HEK293 (cell line): ENCODE measurements at regions not wholly inside any gene's neighbourhood (a gene's known extent, or its start where the extent isn't known, plus 50 kb on each side); places are given as distances from the start of the nearest gene placed in this dataset.

Source experiments
- CTCF ChIA-PET: fragments of 350-600 bp; formaldehyde crosslinking; extraction: SDS; loops from one replicate; lab custom pipeline; 2021; ENCODE audit warnings: antibody characterized with exemption; lab: Yijun Ruan, JAX
- POLR2A ChIA-PET: fragments of 300-600 bp; formaldehyde crosslinking; extraction: SDS; loops from one replicate; lab custom pipeline; 2020; ENCODE audit warnings: antibody characterized with exemption, inconsistent platforms; lab: Yijun Ruan, JAX
- H3K27ac ChIP-seq: fragments of 200-500 bp; sonication (Bioruptor generic); 2 replicates; pipeline ENCODE4 v1.5.1; 2014; ENCODE audit warnings: low read depth, low read length, control low read depth, inconsistent platforms; ENCODE audit errors: extremely low read depth
- H3K36me3 ChIP-seq, 2 experiments: fragments of 200-500 bp in 1 of 2; sonication (Bioruptor generic) in 1 of 2; 1 replicate in 1 of 2; 2 replicates in 1 of 2; pipeline ENCODE4 v1.5.1; 2014 to 2017; ENCODE audit warnings: inconsistent platforms in 2 of 2, low read length in 2 of 2; ENCODE audit not compliant: control insufficient read depth in 2 of 2, insufficient read depth in 1 of 2
- H3K4me1 ChIP-seq: fragments of 200-500 bp; sonication (Bioruptor generic); 2 replicates; pipeline ENCODE4 v1.5.1; 2014; ENCODE audit warnings: mild to moderate bottlenecking, low read length, inconsistent platforms; ENCODE audit not compliant: control insufficient read depth, insufficient read depth
- H3K4me3 ChIP-seq: 2 replicates; pipeline ENCODE4 v1.5.1; 2011; ENCODE audit warnings: low read depth, mild to moderate bottlenecking, control low read depth, low read length, moderate library complexity
- H3K9me3 ChIP-seq: fragments of 200-500 bp; sonication (Bioruptor generic); 2 replicates; pipeline ENCODE4 v1.5.1; 2014; ENCODE audit warnings: low read depth, low read length, inconsistent platforms; ENCODE audit not compliant: control insufficient read depth, insufficient read depth
- INSM2 ChIP-seq: fragments of 450-650 bp; formaldehyde crosslinking; IDR thresholded peaks from 2 replicates; pipeline ENCODE4 v1.5.1; 2016; ENCODE audit warnings: missing biosample characterization, missing genetic modification characterization
- PBX3 ChIP-seq: sonication (generic); formaldehyde crosslinking; IDR thresholded peaks from 2 replicates; pipeline ENCODE4 v1.8.1; 2022; ENCODE audit warnings: mild to moderate bottlenecking, moderate library complexity, missing genetic modification reagents
- ZFP37 ChIP-seq: fragments of 450-650 bp; formaldehyde crosslinking; IDR thresholded peaks from 2 replicates; pipeline ENCODE4 v1.5.1; 2016; ENCODE audit warnings: missing biosample characterization, missing genetic modification characterization
- ZIC2 ChIP-seq: fragments of 450-650 bp; formaldehyde crosslinking; IDR thresholded peaks from 2 replicates; pipeline ENCODE4 v1.5.1; 2016; ENCODE audit warnings: missing biosample characterization, missing genetic modification characterization
- ZNF148 ChIP-seq: fragments of 450-650 bp; formaldehyde crosslinking; IDR thresholded peaks from 2 replicates; pipeline ENCODE4 v1.5.0; 2017; ENCODE audit warnings: missing biosample characterization, missing genetic modification characterization, borderline replicate concordance
- ZNF184 ChIP-seq: fragments of 450-650 bp; IDR thresholded peaks from 2 replicates; pipeline ENCODE4 v1.5.1; 2018; ENCODE audit warnings: missing biosample characterization, mild to moderate bottlenecking, missing genetic modification characterization
- ZNF266 ChIP-seq: fragments of 450-650 bp; formaldehyde crosslinking; IDR thresholded peaks from 2 replicates; pipeline ENCODE4 v1.5.1; 2016; ENCODE audit warnings: missing biosample characterization, missing genetic modification characterization, low read depth
- ZNF280C ChIP-seq: fragments of 450-650 bp; formaldehyde crosslinking; IDR thresholded peaks from 2 replicates; pipeline ENCODE4 v1.5.1; 2016; ENCODE audit warnings: missing biosample characterization, missing genetic modification characterization
- ZNF335 ChIP-seq: fragments of 450-650 bp; formaldehyde crosslinking; conservative IDR thresholded peaks from 2 replicates; pipeline ENCODE4 v1.5.1; 2016; ENCODE audit warnings: missing biosample characterization, missing genetic modification characterization
- ZNF501 ChIP-seq: fragments of 450-650 bp; formaldehyde crosslinking; IDR thresholded peaks from 2 replicates; pipeline ENCODE4 v1.5.1; 2016; ENCODE audit warnings: missing biosample characterization, missing genetic modification characterization
- ZNF510 ChIP-seq: fragments of 450-650 bp; formaldehyde crosslinking; IDR thresholded peaks from 2 replicates; pipeline ENCODE4 v1.5.1; 2018; ENCODE audit warnings: mild to moderate bottlenecking, missing genetic modification characterization, missing biosample characterization; ENCODE audit not compliant: insufficient replicate concordance
- ZNF530 ChIP-seq: fragments of 450-650 bp; formaldehyde crosslinking; IDR thresholded peaks from 2 replicates; pipeline ENCODE4 v1.5.1; 2016; ENCODE audit warnings: low read depth, missing biosample characterization, missing genetic modification characterization
- ZNF658 ChIP-seq: fragments of 450-650 bp; formaldehyde crosslinking; IDR thresholded peaks from 2 replicates; pipeline ENCODE4; 2016; ENCODE audit warnings: missing biosample characterization, missing genetic modification characterization
- ZNF664 ChIP-seq: fragments of 450-650 bp; formaldehyde crosslinking; IDR thresholded peaks from 2 replicates; pipeline ENCODE4 v1.5.1; 2016; ENCODE audit warnings: missing biosample characterization, missing genetic modification characterization
- ZNF670 ChIP-seq: fragments of 450-650 bp; formaldehyde crosslinking; IDR thresholded peaks from 2 replicates; pipeline ENCODE4 v1.5.1; 2016; ENCODE audit warnings: missing biosample characterization, missing genetic modification characterization, low read depth
- ZNF747 ChIP-seq: fragments of 450-650 bp; formaldehyde crosslinking; IDR thresholded peaks from 2 replicates; pipeline ENCODE4 v1.5.1; 2016; ENCODE audit warnings: missing biosample characterization, missing genetic modification characterization
- ZNF791 ChIP-seq: fragments of 450-650 bp; formaldehyde crosslinking; IDR thresholded peaks from 2 replicates; pipeline ENCODE4 v1.5.1; 2016; ENCODE audit warnings: missing biosample characterization, missing genetic modification characterization

GRCh38 chr2:185466915-185467314, 271.7 kb upstream of the FSIP2 start (continued):
- no peak for TF ChIP-seq ZFP37

GRCh38 chr2:185471441-185471840, 267.2 kb upstream of the FSIP2 start:
- CTCF ChIA-PET = no interaction called here
- H3K9me3 ChIP-seq = no peaks in the 10 kb centered on the region

More at GRCh38 chr2:185471441-185471840, 267.2 kb upstream of the FSIP2 start:
- no peaks in the 10 kb centered on the region for H3K4me1 ChIP-seq
- TF ChIP-seq PBX3 (CRISPR knock-in tag) = no peak
- TF ChIP-seq ZIC2 = no peak
- no peak for TF ChIP-seq ZNF664
- TF ChIP-seq ZNF791 (tag by site-specific recombination) = no peak
- TF ChIP-seq ZNF658 (tag by site-specific recombination) = no peak
- TF ChIP-seq ZNF280C = no peak
- TF ChIP-seq ZNF184 (tag by site-specific recombination) = no peak
- TF ChIP-seq ZNF335 (tag by site-specific recombination) = no peak
- no peak for TF ChIP-seq ZNF530 (tag by site-specific recombination)
- TF ChIP-seq ZNF670 = no peak
- TF ChIP-seq INSM2 (tag by site-specific recombination) = no peak
- no peak for TF ChIP-seq ZNF510
- TF ChIP-seq ZNF747 (tag by site-specific recombination) = no peak
- no peak for TF ChIP-seq ZNF148
- no peak for TF ChIP-seq ZNF501
- no peak for TF ChIP-seq ZNF266 (tag by site-specific recombination)
- TF ChIP-seq, all 188 proteins: peak for 0
- POLR2A ChIA-PET = no interaction called here
- Histone ChIP-seq H3K36me3 (no peaks in the 10 kb centered on the region), H3K4me3 (no peak overlapping the region), H3K27ac (no peak overlapping the region)
